NB4 (cell line): ENCODE measurements at regions not wholly inside any gene's neighbourhood (a gene's known extent, or its start where the extent isn't known, plus 50 kb on each side); places are given as distances from the start of the nearest gene placed in this dataset.

Experiments used
- CTCF ChIP-seq: IDR thresholded peaks from one replicate; pipeline ENCODE4 v1.5.1; 2012; ENCODE audit warnings: low read depth, low read length
- MYC ChIP-seq: IDR thresholded peaks from 2 replicates; pipeline ENCODE4 v1.6.1; 2011; ENCODE audit warnings: low read depth, low read length
- POLR2A ChIP-seq: IDR thresholded peaks from 2 replicates; pipeline ENCODE4 v1.6.1; 2011; ENCODE audit warnings: mild to moderate bottlenecking; ENCODE audit not compliant: insufficient read length; ENCODE audit errors: extremely low read depth

- TF ChIP-seq CTCF (no peak), POLR2A (no peak), MYC (no peak)
Observed at GRCh38 chr3:23113455-23114171, 89.5 kb upstream of the UBE2E2 start.
